HCT116 (cell line): ENCODE measurements at regions not wholly inside any gene's neighbourhood (a gene's known extent, or its start where the extent isn't known, plus 50 kb on each side); places are given as distances from the start of the nearest gene placed in this dataset.

Source experiments
- ATF3 ChIP-seq: IDR thresholded peaks from 2 replicates; pipeline ENCODE4 v1.6.1; 2012
- CTCF ChIP-seq, 3 experiments: fragments of 200-600 bp in 1 of 3; sonication (generic) in 1 of 3; IDR thresholded peaks in 2 of 3; conservative IDR thresholded peaks in 1 of 3; 2 replicates each; pipeline ENCODE4 v1.5.1; 2012 to 2017; ENCODE audit warnings: low read depth in 2 of 3, low read length in 2 of 3, antibody characterized with exemption in 1 of 3, borderline replicate concordance in 1 of 3, control low read depth in 1 of 3, mild to moderate bottlenecking in 1 of 3, mixed read lengths in 1 of 3, mixed run types in 1 of 3, moderate library complexity in 1 of 3; ENCODE audit not compliant: insufficient read depth in 1 of 3
- EZH2 ChIP-seq: fragments of 200-600 bp; sonication (generic); IDR thresholded peaks from 2 replicates; pipeline ENCODE4 v1.6.1; 2017; ENCODE audit warnings: antibody characterized with exemption, mixed run types
- MAX ChIP-seq: IDR thresholded peaks from 2 replicates; pipeline ENCODE4 v1.6.1; 2012
- POLR2A ChIP-seq: IDR thresholded peaks from 2 replicates; pipeline ENCODE4 v1.7.0; 2011; ENCODE audit warnings: borderline replicate concordance; ENCODE audit not compliant: insufficient read depth, insufficient read length; ENCODE audit errors: extremely low read depth
- POLR2AphosphoS5 ChIP-seq: IDR thresholded peaks from 2 replicates; pipeline ENCODE4 v1.6.1; 2011; ENCODE audit warnings: mild to moderate bottlenecking, low read depth, low read length, moderate library complexity
- RAD21 ChIP-seq: IDR thresholded peaks from 2 replicates; pipeline ENCODE4 v1.6.1; 2012; ENCODE audit warnings: low read depth, mild to moderate bottlenecking

GRCh38 chr11:10397226-10397987, 57.7 kb upstream of the AMPD3 start:
- TF ChIP-seq RAD21 (no peak), CTCF (IDR thresholded peaks at IDR 0.05 in 2 of 3, conservative IDR thresholded peaks at IDR 0.05 in 1 of 3; ENCODE audit: borderline replicate concordance in 1 of 3, insufficient read depth in 1 of 3, low read depth in 2 of 3, low read length in 2 of 3) (no peak), MAX (no peak), EZH2 (no peak), POLR2A (no peak), ATF3 (no peak), POLR2AphosphoS5 (no peak)
